CD4-positive, alpha-beta T cell (primary cell): ENCODE measurements at regions not wholly inside any gene's neighbourhood (a gene's known extent, or its start where the extent isn't known, plus 50 kb on each side); places are given as distances from the start of the nearest gene placed in this dataset.

Experiments used
- ATAC-seq: fragments of 200-7000 bp; cut with Tn5 transposase; one replicate; pipeline ENCODE4 v1.10.0; 2022; ENCODE audit warnings: mild to moderate bottlenecking; ENCODE audit not compliant: poor library complexity
- CTCF ChIA-PET: fragments of 350-600 bp; sonication (Branson Sonifier 250); formaldehyde crosslinking; loops from one replicate; lab custom pipeline; 2021; ENCODE audit warnings: antibody characterized with exemption, inconsistent platforms; lab: Charles Lee
- POLR2A ChIA-PET: fragments of 350-600 bp; sonication (Branson Sonifier 250); formaldehyde crosslinking; loops from one replicate; lab custom pipeline; 2021; ENCODE audit warnings: antibody characterized with exemption, inconsistent platforms; lab: Charles Lee
- DNase-seq, 14 experiments: peaks; one replicate each; pipeline ENCODE4 v3.0.0-alpha.2; 2013 to 2020; ENCODE audit warnings: mixed read lengths in 2 of 14
- H3K27ac ChIP-seq, 2 donors: one replicate each; pipeline versions ENCODE4 v1.5.1 to v1.7.0; 2013; ENCODE audit warnings: low read length in 2 of 2, low read depth in 1 of 2, mild to moderate bottlenecking in 1 of 2
- H3K27me3 ChIP-seq, 2 experiments: 1 replicate in 1 of 2; 2 replicates in 1 of 2; pipeline versions ENCODE4 v1.6.1 to v1.7.0; 2013; ENCODE audit warnings: low read length in 2 of 2, control low read depth in 1 of 2, mild to moderate bottlenecking in 1 of 2, moderate library complexity in 1 of 2; ENCODE audit not compliant: insufficient read depth in 2 of 2, control insufficient read depth in 1 of 2
- H3K36me3 ChIP-seq: one replicate; pipeline ENCODE4 v1.6.1; 2013; ENCODE audit warnings: low read length, control low read depth; ENCODE audit not compliant: insufficient read depth
- H3K4me1 ChIP-seq: one replicate; pipeline ENCODE4 v1.6.1; 2013; ENCODE audit warnings: low read length, control low read depth; ENCODE audit not compliant: insufficient read depth
- H3K4me3 ChIP-seq: one replicate; pipeline ENCODE4 v1.5.1; 2013; ENCODE audit warnings: mild to moderate bottlenecking, low read length, moderate library complexity
- H3K9me3 ChIP-seq, 2 experiments: 1 replicate in 1 of 2; 2 replicates in 1 of 2; pipeline versions ENCODE4 v1.6.1 to v1.7.0; 2013; ENCODE audit warnings: low read length in 2 of 2, mild to moderate bottlenecking in 2 of 2, control low read depth in 1 of 2, moderate library complexity in 1 of 2; ENCODE audit not compliant: control insufficient read depth in 1 of 2, insufficient read depth in 1 of 2
- H3K27ac Mint-ChIP-seq: one replicate; pipeline ENCODE4 v1.8.0; 2020; ENCODE audit warnings: mixed read lengths
- H3K27me3 Mint-ChIP-seq: one replicate; pipeline ENCODE4 v1.8.0; 2021; ENCODE audit warnings: mixed read lengths
- H3K36me3 Mint-ChIP-seq: one replicate; pipeline ENCODE4 v1.8.0; 2021; ENCODE audit warnings: low read depth, mixed read lengths
- H3K4me1 Mint-ChIP-seq: one replicate; pipeline ENCODE4 v1.8.0; 2021; ENCODE audit warnings: low read depth, mixed read lengths
- H3K4me3 Mint-ChIP-seq: one replicate; pipeline ENCODE4 v1.8.0; 2020; ENCODE audit warnings: mild to moderate bottlenecking, mixed read lengths
- H3K9me3 Mint-ChIP-seq: one replicate; pipeline ENCODE4 v1.8.0; 2020; ENCODE audit warnings: mixed read lengths
- CTCF ChIP-seq: fragments of 200-600 bp; IDR thresholded peaks from one replicate; pipeline ENCODE4 v1.8.0; 2022; ENCODE audit warnings: antibody characterized with exemption, mild to moderate bottlenecking
- intact Hi-C, 2 experiments: fragments of 100-400 bp; cut with DNase I in 1 of 2; cut with micrococcal nuclease in 1 of 2; formaldehyde crosslinking; loops; one replicate each; pipeline versions ENCODE4 v1.15.1 to v1.9.0; 2023 to 2025; cut with DNase I, micrococcal nuclease

GRCh38 chr13:19069684-19070397 lies 111.8 kb downstream of the TUBA3C start:
- TF ChIP-seq CTCF = no peak
- ChIA-PET POLR2A (no interaction called here), CTCF (no interaction called here)
- H3K4me3 Mint-ChIP-seq = no peak overlapping the region
- Histone ChIP-seq H3K9me3 (peaks cover 0 to 37% of the 10 kb centered on the region in 2 experiments), H3K4me1 (no peaks in the 10 kb centered on the region), H3K4me3 (no peak overlapping the region), H3K27ac (no peak overlapping the region), H3K36me3 (no peaks in the 10 kb centered on the region), H3K27me3 (no peaks in the 10 kb centered on the region)
- DNase-seq = no peak
- no peak overlapping the region for H3K27ac Mint-ChIP-seq
- ATAC-seq = no peak
- intact Hi-C loops = no loop called here
- H3K4me1 Mint-ChIP-seq = no peaks in the 10 kb centered on the region
- H3K9me3 Mint-ChIP-seq = peaks cover 2% of the 10 kb centered on the region
- no peaks in the 10 kb centered on the region for H3K36me3 Mint-ChIP-seq
- H3K27me3 Mint-ChIP-seq = no peaks in the 10 kb centered on the region

GRCh38 chr13:19068691-19069090 lies 112.9 kb downstream of the TUBA3C start:
- ChIA-PET CTCF (no interaction called here), POLR2A (no interaction called here)
- peaks cover 6% of the 10 kb centered on the region for H3K9me3 Mint-ChIP-seq
- intact Hi-C loops = no loop called here
- no peaks in the 10 kb centered on the region for H3K27me3 Mint-ChIP-seq
- Histone ChIP-seq H3K27ac (no peak overlapping the region), H3K27me3 (no peaks in the 10 kb centered on the region), H3K9me3 (peaks cover 6 to 41% of the 10 kb centered on the region in 2 experiments), H3K4me1 (no peaks in the 10 kb centered on the region), H3K36me3 (no peaks in the 10 kb centered on the region), H3K4me3 (no peak overlapping the region)
- no peak overlapping the region for H3K27ac Mint-ChIP-seq
- no peak for DNase-seq
- TF ChIP-seq CTCF = no peak
- no peak for ATAC-seq
- no peak overlapping the region for H3K4me3 Mint-ChIP-seq
- H3K36me3 Mint-ChIP-seq = no peaks in the 10 kb centered on the region
- no peaks in the 10 kb centered on the region for H3K4me1 Mint-ChIP-seq

- H3K27me3 Mint-ChIP-seq = no peaks in the 10 kb centered on the region
- intact Hi-C loops = no loop called here
- H3K4me1 ChIP-seq = no peaks in the 10 kb centered on the region
- H3K4me3 ChIP-seq = no peak overlapping the region
- H3K27ac Mint-ChIP-seq = no peak overlapping the region
- POLR2A ChIA-PET = no interaction called here
- peaks cover 6 to 43% of the 10 kb centered on the region in 2 experiments for H3K9me3 ChIP-seq
- no peak overlapping the region for H3K27ac ChIP-seq
- H3K4me3 Mint-ChIP-seq = no peak overlapping the region
- H3K9me3 Mint-ChIP-seq = peaks cover 6% of the 10 kb centered on the region
- no peak for ATAC-seq
- no peaks in the 10 kb centered on the region for H3K36me3 ChIP-seq
- H3K27me3 ChIP-seq = no peaks in the 10 kb centered on the region
- CTCF ChIA-PET = no interaction called here
- no peaks in the 10 kb centered on the region for H3K36me3 Mint-ChIP-seq
- DNase-seq = no peak
- no peaks in the 10 kb centered on the region for H3K4me1 Mint-ChIP-seq
- TF ChIP-seq CTCF = no peak
Measured at GRCh38 chr13:19067767-19068166, 113.9 kb downstream of the TUBA3C start.
